ENCODE measurements at regions not wholly inside any gene's neighbourhood (a gene's known extent, or its start where the extent isn't known, plus 50 kb on each side); places are given as distances from the start of the nearest gene placed in this dataset.

DNA sequence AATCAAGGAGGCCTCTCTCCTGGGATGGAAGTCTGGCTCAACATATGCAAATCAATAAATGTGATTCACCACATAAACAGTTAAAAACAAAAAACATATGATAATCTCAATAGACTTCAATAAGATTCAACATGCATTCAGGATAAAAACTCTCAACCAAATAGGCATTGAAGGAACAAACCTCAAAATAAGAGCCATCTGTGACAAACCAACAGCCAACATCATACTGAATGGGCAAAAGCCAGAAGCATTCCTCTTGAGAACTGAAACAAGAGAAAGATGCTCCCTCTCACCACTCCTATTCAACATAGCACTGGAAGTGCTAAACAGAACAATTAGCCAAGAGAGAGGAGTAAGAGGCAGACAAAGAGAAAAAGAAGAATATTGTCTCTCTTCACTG lies 54.0 kb upstream of the SEZ6L start:
- Histone ChIP-seq H3K36me3 (ENCODE audit: control insufficient read depth, insufficient read depth, low read length) (no peaks in the 10 kb centered on the region), H3K27me3 (ENCODE audit: control insufficient read depth, insufficient read depth, low read length) (no peaks in the 10 kb centered on the region), H3K4me3 (ENCODE audit: low read depth, low read length) (no peak overlapping the region)
- TF ChIP-seq CTCF (IDR thresholded peaks at IDR 0.05; ENCODE audit: insufficient read depth, low read length, severe bottlenecking): no peak
- FAIRE-seq (no peak), DNase-seq (ENCODE audit: low read depth) (no peak)
